NCI-H128 (cell line): ENCODE measurements at regions not wholly inside any gene's neighbourhood (a gene's known extent, or its start where the extent isn't known, plus 50 kb on each side); places are given as distances from the start of the nearest gene placed in this dataset.
"Not testable (repeated sequence)": the region's sequence is repeated elsewhere in the genome, so short reads cannot be mapped to it uniquely, and the experiment has no call there.

Experiments used
- DNase-seq: peaks from one replicate; lab custom pipeline; 2025; ENCODE audit not compliant: unreplicated experiment; lab: John Stamatoyannopoulos, UW

GRCh38 chr2:44084850-44085249, 83.8 kb upstream of the PPM1B start:
- DNase-seq: no peak

- no peak for DNase-seq
Measured at GRCh38 chr2:44086629-44087028, 82.0 kb upstream of the PPM1B start.

- peak; percentile 30 for DNase-seq
Measured at GRCh38 chr2:44087036-44087713, 81.5 kb upstream of the PPM1B start.

GRCh38 chr2:44087714-44088092, 81.0 kb upstream of the PPM1B start:
- no peak for DNase-seq

- DNase-seq: not testable (repeated sequence)
Measured at GRCh38 chr2:44092519-44092918, 76.2 kb upstream of the PPM1B start.

- no peak for DNase-seq
Measured at GRCh38 chr2:44093970-44094369, 74.7 kb upstream of the PPM1B start.

- DNase-seq: no peak
Measured at GRCh38 chr2:44097322-44097907, 71.3 kb upstream of the PPM1B start.

GRCh38 chr2:44098050-44098449, 70.6 kb upstream of the PPM1B start:
- DNase-seq: no peak

GRCh38 chr2:44098891-44099290, 69.8 kb upstream of the PPM1B start:
- DNase-seq: no peak

GRCh38 chr2:44100351-44100750, 68.3 kb upstream of the PPM1B start:
- DNase-seq: no peak

- DNase-seq: no peak
Measured at GRCh38 chr2:44101246-44101645, 67.4 kb upstream of the PPM1B start.

GRCh38 chr2:44102790-44103562, 65.7 kb upstream of the PPM1B start:
- no peak for DNase-seq

- no peak for DNase-seq
Measured at GRCh38 chr2:44103639-44104038, 65.0 kb upstream of the PPM1B start.

GRCh38 chr2:44104855-44105271, 63.8 kb upstream of the PPM1B start:
- DNase-seq: no peak

GRCh38 chr2:44106509-44106908, 62.2 kb upstream of the PPM1B start:
- DNase-seq: not testable (repeated sequence)

- no peak for DNase-seq
Measured at GRCh38 chr2:44107086-44107740, 61.5 kb upstream of the PPM1B start.

- DNase-seq: no peak
Measured at GRCh38 chr2:44107974-44108373, 60.7 kb upstream of the PPM1B start.

- no peak for DNase-seq
Measured at GRCh38 chr2:44109166-44109565, 59.5 kb upstream of the PPM1B start.

- DNase-seq: no peak
Measured at GRCh38 chr2:44110444-44110843, 58.2 kb upstream of the PPM1B start.

GRCh38 chr2:44112096-44112495, 56.6 kb upstream of the PPM1B start:
- no peak for DNase-seq

- no peak for DNase-seq
Measured at GRCh38 chr2:44116319-44116718, 52.4 kb upstream of the PPM1B start.

- DNase-seq: no peak
Measured at GRCh38 chr2:44118257-44118656, 50.4 kb upstream of the PPM1B start.
